K562 (cell line): ENCODE measurements at regions not wholly inside any gene's neighbourhood (a gene's known extent, or its start where the extent isn't known, plus 50 kb on each side); places are given as distances from the start of the nearest gene placed in this dataset.

Experiments used
- ASH1L ChIP-seq: fragments of 450-650 bp; IDR thresholded peaks from 2 replicates; pipeline ENCODE4 v1.6.1; 2018; ENCODE audit warnings: borderline replicate concordance, mild to moderate bottlenecking, low read depth; ENCODE audit not compliant: partially characterized antibody
- PHB ChIP-seq: fragments of 250-450 bp; sonication (Bioruptor Pico); IDR thresholded peaks from 2 replicates; pipeline ENCODE4 v1.5.0; 2021
- POLR2H ChIP-seq: IDR thresholded peaks from 2 replicates; pipeline ENCODE4 v1.6.1; 2016; ENCODE audit warnings: missing genetic modification characterization, low read depth, mild to moderate bottlenecking, control low read depth, missing compliant biosample characterization, moderate library complexity
- POU5F1 ChIP-seq: fragments of 150-350 bp; IDR thresholded peaks from 2 replicates; pipeline ENCODE4 v1.6.1; 2014; ENCODE audit warnings: borderline replicate concordance, low read length, low read depth, mild to moderate bottlenecking; ENCODE audit not compliant: partially characterized antibody
- PTBP1 ChIP-seq: fragments of 200-400 bp; formaldehyde crosslinking; IDR thresholded peaks from 2 replicates; pipeline ENCODE4 v1.6.1; 2017; ENCODE audit warnings: low read depth, low read length
- RBM34 ChIP-seq: fragments of 200-400 bp; formaldehyde crosslinking; IDR thresholded peaks from 2 replicates; pipeline ENCODE4 v1.6.1; 2018; ENCODE audit warnings: low read length, borderline replicate concordance; ENCODE audit not compliant: insufficient read depth
- TCFL5 ChIP-seq: fragments of 250-450 bp; sonication (Bioruptor Pico); conservative IDR thresholded peaks from 2 replicates; pipeline ENCODE4 v1.6.1; 2021; ENCODE audit warnings: mild to moderate bottlenecking, moderate library complexity, matching md5 sums
- TF ChIP-seq, protein P1 (sequence below), 2 experiments: fragments of 200-800 bp in 1 of 2; sonication (Bioruptor generic) in 1 of 2; sonication (generic) in 1 of 2; formaldehyde crosslinking in 1 of 2; IDR thresholded peaks in 1 of 2; conservative IDR thresholded peaks in 1 of 2; 2 replicates each; pipeline versions ENCODE4 v1.5.0 to v1.6.1; 2016 to 2020; ENCODE audit warnings: missing compliant biosample characterization in 1 of 2, missing genetic modification characterization in 1 of 2, missing genetic modification reagents in 1 of 2
- TF ChIP-seq, protein P2 (sequence below): fragments of 250-450 bp; sonication (Bioruptor Pico); IDR thresholded peaks from 2 replicates; pipeline ENCODE4 v1.5.0; 2021

DNA sequence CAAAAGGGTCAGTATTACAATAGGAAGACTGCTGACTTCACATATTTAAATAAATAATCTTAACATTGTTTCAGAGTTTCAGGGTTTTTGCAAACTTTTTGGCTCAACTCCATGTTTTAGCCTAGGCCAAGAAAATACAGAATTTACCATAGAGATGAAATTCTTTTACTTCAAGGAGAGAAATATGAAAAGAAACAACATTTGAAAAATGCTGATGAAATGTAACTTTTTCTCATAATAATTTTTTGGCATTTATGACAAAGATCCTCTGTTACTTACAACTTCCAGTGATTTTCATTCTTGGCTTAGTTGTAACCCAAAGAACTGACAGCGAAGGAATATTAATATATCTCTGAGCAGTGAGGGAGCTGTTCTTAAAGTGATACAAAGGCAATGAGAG lies 316.1 kb upstream of the EMCN start (continued):
- TF ChIP-seq POU5F1 (no peak), TCFL5 (CRISPR knock-in tag) (no peak), ASH1L (no peak), PHB (CRISPR knock-in tag) (no peak), POLR2H (tag) (no peak), RBM34 (no peak), PTBP1 (no peak)
- TF ChIP-seq, protein P1, sequence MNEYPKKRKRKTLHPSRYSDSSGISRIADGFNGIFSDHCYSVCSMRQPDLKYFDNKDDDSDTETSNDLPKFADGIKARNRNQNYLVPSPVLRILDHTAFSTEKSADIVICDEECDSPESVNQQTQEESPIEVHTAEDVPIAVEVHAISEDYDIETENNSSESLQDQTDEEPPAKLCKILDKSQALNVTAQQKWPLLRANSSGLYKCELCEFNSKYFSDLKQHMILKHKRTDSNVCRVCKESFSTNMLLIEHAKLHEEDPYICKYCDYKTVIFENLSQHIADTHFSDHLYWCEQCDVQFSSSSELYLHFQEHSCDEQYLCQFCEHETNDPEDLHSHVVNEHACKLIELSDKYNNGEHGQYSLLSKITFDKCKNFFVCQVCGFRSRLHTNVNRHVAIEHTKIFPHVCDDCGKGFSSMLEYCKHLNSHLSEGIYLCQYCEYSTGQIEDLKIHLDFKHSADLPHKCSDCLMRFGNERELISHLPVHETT (CRISPR knock-in tag; conservative IDR thresholded peaks at IDR 0.05 in 1 of 2, IDR thresholded peaks at IDR 0.05 in 1 of 2) = no peak
- TF ChIP-seq, protein P2, sequence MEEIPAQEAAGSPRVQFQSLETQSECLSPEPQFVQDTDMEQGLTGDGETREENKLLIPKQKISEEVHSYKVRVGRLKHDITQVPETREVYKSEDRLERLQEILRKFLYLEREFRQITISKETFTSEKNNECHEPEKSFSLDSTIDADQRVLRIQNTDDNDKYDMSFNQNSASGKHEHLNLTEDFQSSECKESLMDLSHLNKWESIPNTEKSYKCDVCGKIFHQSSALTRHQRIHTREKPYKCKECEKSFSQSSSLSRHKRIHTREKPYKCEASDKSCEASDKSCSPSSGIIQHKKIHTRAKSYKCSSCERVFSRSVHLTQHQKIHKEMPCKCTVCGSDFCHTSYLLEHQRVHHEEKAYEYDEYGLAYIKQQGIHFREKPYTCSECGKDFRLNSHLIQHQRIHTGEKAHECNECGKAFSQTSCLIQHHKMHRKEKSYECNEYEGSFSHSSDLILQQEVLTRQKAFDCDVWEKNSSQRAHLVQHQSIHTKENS = no peak
